SH-SY5Y (cell line): ENCODE measurements at regions not wholly inside any gene's neighbourhood (a gene's known extent, or its start where the extent isn't known, plus 50 kb on each side); places are given as distances from the start of the nearest gene placed in this dataset.

Experiments used
- GATA2 ChIP-seq: IDR thresholded peaks from 2 replicates; pipeline ENCODE4 v1.6.1; 2011; ENCODE audit warnings: mild to moderate bottlenecking, low read depth, low read length
- GATA3 ChIP-seq: IDR thresholded peaks from 2 replicates; pipeline ENCODE4 v1.6.1; 2011; ENCODE audit warnings: low read depth, mild to moderate bottlenecking, low read length, moderate library complexity

DNA sequence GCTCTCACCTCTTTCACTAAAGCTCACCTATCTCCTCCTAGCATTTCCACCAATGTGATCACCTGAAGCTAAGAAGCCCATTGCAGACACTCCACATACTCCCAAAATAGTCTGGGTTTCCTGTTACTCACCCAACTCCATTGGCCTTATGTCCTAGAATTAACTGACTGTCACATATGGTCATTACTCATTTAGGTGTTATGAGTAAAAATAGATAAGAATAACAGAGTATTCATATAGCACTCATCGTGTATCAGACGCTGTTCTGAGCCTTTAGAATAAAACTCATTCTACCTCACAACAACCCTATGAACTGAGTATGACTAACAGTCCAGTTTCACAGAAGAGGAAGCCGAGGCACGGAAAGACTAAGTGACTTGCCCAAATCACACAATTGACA is 174.2 kb upstream of the NPVF start:
- no peak for TF ChIP-seq GATA2
- TF ChIP-seq GATA3 = no peak
